ENCODE measurements at regions not wholly inside any gene's neighbourhood (a gene's known extent, or its start where the extent isn't known, plus 50 kb on each side); places are given as distances from the start of the nearest gene placed in this dataset.

- no peak overlapping the region for H3K4me3 ChIP-seq (ENCODE audit: low read depth, low read length)
- no peak for DNase-seq (ENCODE audit: low read depth)
Measured at GRCh38 chr1:65510961-65511360, 90.5 kb downstream of the LEPR start.

GRCh38 chr1:65512383-65512782, 91.9 kb downstream of the LEPR start:
- peak; percentile 63 for DNase-seq (ENCODE audit: low read depth)
- H3K4me3 ChIP-seq (ENCODE audit: low read depth, low read length): no peak overlapping the region
- no peak for TF ChIP-seq CTCF (IDR thresholded peaks at IDR 0.05; ENCODE audit: control insufficient read depth, extremely low read depth, insufficient read depth)

More at GRCh38 chr1:65510961-65511360, 90.5 kb downstream of the LEPR start:
- no peak for TF ChIP-seq CTCF (IDR thresholded peaks at IDR 0.05; ENCODE audit: control insufficient read depth, extremely low read depth, insufficient read depth)

- TF ChIP-seq CTCF (IDR thresholded peaks at IDR 0.05; ENCODE audit: control insufficient read depth, extremely low read depth, insufficient read depth): no peak
- DNase-seq (ENCODE audit: low read depth): no peak
- H3K4me3 ChIP-seq (ENCODE audit: low read depth, low read length): no peak overlapping the region
Measured at GRCh38 chr1:65512967-65513780, 92.7 kb downstream of the LEPR start.

DNA sequence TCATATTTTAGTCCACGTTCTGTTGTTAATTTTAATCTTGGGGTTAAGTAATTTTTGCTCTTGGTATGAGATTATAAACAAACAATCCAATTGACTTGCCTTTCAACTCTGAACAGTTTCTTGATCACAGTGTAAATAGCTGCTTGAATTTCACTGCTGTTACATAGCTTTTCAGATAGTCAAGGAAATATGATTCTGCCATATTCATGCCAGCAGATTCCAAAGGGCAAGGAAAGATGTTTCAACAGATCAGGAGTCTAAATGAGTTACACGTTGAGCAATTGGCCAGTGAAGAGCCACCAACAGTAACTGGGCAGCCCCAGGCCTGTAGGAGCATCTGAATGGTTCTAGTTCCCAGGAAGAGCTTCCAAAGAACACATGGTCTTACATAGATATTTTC, 93.6 kb downstream of the LEPR start:
- no peak for TF ChIP-seq CTCF (IDR thresholded peaks at IDR 0.05; ENCODE audit: control insufficient read depth, extremely low read depth, insufficient read depth)
- no peak for DNase-seq (ENCODE audit: low read depth)
- no peak overlapping the region for H3K4me3 ChIP-seq (ENCODE audit: low read depth, low read length)

DNA sequence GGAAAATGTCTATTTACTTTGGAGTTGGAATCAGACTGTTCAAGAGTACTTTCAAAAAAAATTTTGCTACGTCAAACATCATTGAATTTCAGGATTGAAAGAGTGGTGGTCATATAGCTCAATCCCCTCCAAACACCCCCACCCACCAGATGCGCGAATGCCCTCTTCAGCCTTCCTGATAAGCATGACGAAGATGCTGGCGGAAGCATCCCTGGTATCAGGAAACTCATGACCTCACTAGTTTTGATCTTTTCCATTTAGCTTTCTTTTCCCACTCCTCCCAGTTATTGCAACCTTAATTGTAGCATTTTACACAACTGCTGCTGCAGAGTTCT, 104.4 kb downstream of the LEPR start:
- no peak for TF ChIP-seq CTCF (IDR thresholded peaks at IDR 0.05; ENCODE audit: control insufficient read depth, extremely low read depth, insufficient read depth)
- no peak for DNase-seq (ENCODE audit: low read depth)
- no peak overlapping the region for H3K4me3 ChIP-seq (ENCODE audit: low read depth, low read length)

DNA sequence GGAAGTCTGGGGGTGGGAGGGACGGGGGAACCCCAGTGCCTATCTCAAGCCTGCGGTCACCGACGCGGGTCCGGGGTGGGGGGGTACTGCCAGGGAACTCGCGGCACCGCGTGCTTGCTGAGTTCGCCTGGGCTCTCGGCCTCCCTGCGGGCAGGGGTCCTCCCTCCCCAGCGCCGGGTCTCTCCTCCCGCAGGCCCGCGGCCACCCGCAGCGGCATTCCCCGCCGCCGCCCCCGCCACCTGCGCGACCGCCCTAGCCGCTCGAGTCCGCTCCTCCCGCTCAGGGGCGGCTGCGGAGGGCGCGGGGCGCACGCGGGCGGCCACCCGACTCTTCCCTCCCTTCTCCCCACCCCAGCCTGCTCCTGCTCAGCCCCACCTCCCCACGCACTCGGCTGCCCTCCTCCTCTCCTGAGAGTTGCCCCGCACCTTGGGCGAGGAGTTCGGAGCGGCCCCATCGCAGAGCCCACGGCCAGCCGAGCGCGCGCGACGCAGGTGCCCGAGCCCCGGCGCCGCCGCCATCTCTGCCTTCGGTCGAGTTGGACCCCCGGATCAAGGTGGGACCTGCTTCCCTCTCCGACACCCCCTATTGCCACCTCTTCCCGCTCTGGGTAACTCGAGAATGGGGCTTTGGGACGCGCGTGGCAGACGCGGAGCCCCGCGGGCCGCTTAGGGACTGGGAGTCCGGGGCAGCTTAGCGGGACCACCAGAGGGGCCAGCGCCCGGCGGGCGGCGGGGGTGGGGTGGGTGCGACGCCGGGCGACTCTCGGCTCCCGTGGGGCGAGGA, 105.0 kb downstream of the LEPR start:
- peak overlapping the region; percentile 9; the same call in 1 of the 2 replicates for H3K4me3 ChIP-seq (ENCODE audit: low read depth, low read length)
- DNase-seq (ENCODE audit: low read depth): no peak
- no peak for TF ChIP-seq CTCF (IDR thresholded peaks at IDR 0.05; ENCODE audit: control insufficient read depth, extremely low read depth, insufficient read depth)
